Ovary (tissue), 3 donors: ENCODE measurements at regions not wholly inside any gene's neighbourhood (a gene's known extent, or its start where the extent isn't known, plus 50 kb on each side); places are given as distances from the start of the nearest gene placed in this dataset.

Experiments used
- CTCF ChIP-seq, 3 donors: fragments of 450-650 bp in 2 of 3; fragments of 200-600 bp in 1 of 3; IDR thresholded peaks; one replicate each; pipeline versions ENCODE4 v1.5.1 to v1.8.0; 2016 to 2022; ENCODE audit warnings: antibody characterized with exemption in 3 of 3, mild to moderate bottlenecking in 1 of 3
- EP300 ChIP-seq: sonication (generic); formaldehyde crosslinking; IDR thresholded peaks from one replicate; pipeline ENCODE4 v1.6.1; 2017; ENCODE audit warnings: antibody characterized with exemption
- donor health status: DM: no; HTN: no; CAD: no.

DNA sequence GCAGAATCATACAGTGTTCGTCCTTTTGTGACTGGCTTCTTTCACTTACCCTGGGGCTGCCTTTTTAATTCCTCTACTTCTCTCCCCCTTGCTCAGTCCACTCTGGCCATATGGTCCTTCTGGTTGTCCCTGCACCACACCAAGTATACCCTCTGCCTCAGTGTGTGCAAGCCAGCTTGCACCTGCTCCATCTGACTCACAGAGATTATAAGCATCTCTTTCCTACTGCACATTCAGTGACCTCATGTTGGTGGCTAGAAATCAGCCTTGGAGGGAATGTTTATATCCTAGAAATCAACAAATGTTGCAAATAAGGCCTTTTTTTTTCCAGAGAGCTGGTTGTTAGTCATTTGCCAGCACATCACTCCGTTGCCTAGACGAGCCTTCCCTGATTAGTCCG lies 67.5 kb upstream of the C10orf90 start:
- TF ChIP-seq EP300: no peak
- TF ChIP-seq CTCF (IDR thresholded peaks at IDR 0.05): no peak
